ENCODE measurements at regions not wholly inside any gene's neighbourhood (a gene's known extent, or its start where the extent isn't known, plus 50 kb on each side); places are given as distances from the start of the nearest gene placed in this dataset.

DNA sequence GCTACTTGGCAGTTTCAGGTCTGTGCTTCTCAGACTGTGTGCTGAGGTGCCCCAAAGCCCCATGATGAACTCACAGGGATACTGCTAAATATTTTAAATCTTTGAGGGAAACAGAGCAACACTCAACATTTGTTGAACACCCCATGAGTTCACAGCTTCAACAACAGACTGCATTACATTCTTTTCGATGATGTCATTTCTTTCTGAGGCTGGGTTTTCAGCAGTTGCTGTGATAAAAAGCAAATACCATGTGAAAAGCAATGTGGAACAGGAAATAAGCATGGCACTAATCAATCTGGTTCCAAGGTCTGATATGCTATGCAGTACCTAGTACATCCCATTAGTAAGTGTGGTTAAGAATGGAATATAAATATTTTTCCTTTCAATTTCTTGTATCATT lies 82.7 kb downstream of the RPL27A start:
- no peak for DNase-seq
- ChIA-PET POLR2A (no interaction called here), CTCF (no interaction called here)
- H3K4me1 ChIP-seq (ENCODE audit: insufficient read depth, low read length): no peaks in the 10 kb centered on the region
- intact Hi-C loops (cut with DNase I, micrococcal nuclease): no loop called here
- ATAC-seq (ENCODE audit: poor library complexity): no peak
- H3K36me3 ChIP-seq (ENCODE audit: insufficient read depth, low read length): no peaks in the 10 kb centered on the region
- H3K27me3 ChIP-seq (ENCODE audit: control insufficient read depth in 1 of 2, insufficient read depth in 2 of 2, low read length in 2 of 2): peaks cover 0 to 18% of the 10 kb centered on the region in 2 experiments
- H3K27ac ChIP-seq (ENCODE audit: low read depth in 1 of 2, low read length in 2 of 2): no peak overlapping the region
- no peaks in the 10 kb centered on the region for H3K4me1 Mint-ChIP-seq (ENCODE audit: low read depth)
- peaks cover 6% of the 10 kb centered on the region for H3K27me3 Mint-ChIP-seq
- no peaks in the 10 kb centered on the region for H3K36me3 Mint-ChIP-seq (ENCODE audit: low read depth)
- no peaks in the 10 kb centered on the region for H3K9me3 Mint-ChIP-seq
- H3K4me3 ChIP-seq (ENCODE audit: low read length): no peak overlapping the region
- H3K27ac Mint-ChIP-seq: no peak overlapping the region
- no peaks in the 10 kb centered on the region for H3K9me3 ChIP-seq (ENCODE audit: control insufficient read depth in 1 of 2, insufficient read depth in 1 of 2, low read length in 2 of 2)
- H3K4me3 Mint-ChIP-seq: no peak overlapping the region
- TF ChIP-seq CTCF (IDR thresholded peaks at IDR 0.05): no peak

- ChIA-PET CTCF (no interaction called here), POLR2A (no interaction called here)
- no peaks in the 10 kb centered on the region for H3K9me3 Mint-ChIP-seq
- Histone ChIP-seq H3K27ac (ENCODE audit: low read depth in 1 of 2, low read length in 2 of 2) (no peak overlapping the region), H3K27me3 (ENCODE audit: control insufficient read depth in 1 of 2, insufficient read depth in 2 of 2, low read length in 2 of 2) (peaks cover 0 to 8% of the 10 kb centered on the region in 2 experiments), H3K36me3 (ENCODE audit: insufficient read depth, low read length) (no peaks in the 10 kb centered on the region), H3K4me1 (ENCODE audit: insufficient read depth, low read length) (no peaks in the 10 kb centered on the region), H3K9me3 (ENCODE audit: control insufficient read depth in 1 of 2, insufficient read depth in 1 of 2, low read length in 2 of 2) (no peaks in the 10 kb centered on the region), H3K4me3 (ENCODE audit: low read length) (no peak overlapping the region)
- peaks cover 6% of the 10 kb centered on the region for H3K27me3 Mint-ChIP-seq
- no peak for TF ChIP-seq CTCF (IDR thresholded peaks at IDR 0.05)
- no peaks in the 10 kb centered on the region for H3K4me1 Mint-ChIP-seq (ENCODE audit: low read depth)
- no peak overlapping the region for H3K27ac Mint-ChIP-seq
- no peaks in the 10 kb centered on the region for H3K36me3 Mint-ChIP-seq (ENCODE audit: low read depth)
- H3K4me3 Mint-ChIP-seq: no peak overlapping the region
- intact Hi-C loops (cut with DNase I, micrococcal nuclease): no loop called here
- DNase-seq (no peak), ATAC-seq (ENCODE audit: poor library complexity) (no peak)
Observed at GRCh38 chr11:8766043-8766987, 83.7 kb downstream of the RPL27A start.

- DNase-seq: no peak
- H3K9me3 Mint-ChIP-seq: no peaks in the 10 kb centered on the region
- H3K4me1 Mint-ChIP-seq (ENCODE audit: low read depth): no peaks in the 10 kb centered on the region
- intact Hi-C loops (cut with DNase I, micrococcal nuclease): no loop called here
- H3K27ac Mint-ChIP-seq: no peak overlapping the region
- ChIA-PET CTCF (no interaction called here), POLR2A (no interaction called here)
- no peak for TF ChIP-seq CTCF (IDR thresholded peaks at IDR 0.05)
- no peak overlapping the region for H3K4me3 Mint-ChIP-seq
- Histone ChIP-seq H3K4me3 (ENCODE audit: low read length) (no peak overlapping the region), H3K27me3 (ENCODE audit: control insufficient read depth in 1 of 2, insufficient read depth in 2 of 2, low read length in 2 of 2) (peaks cover 0 to 2% of the 10 kb centered on the region in 2 experiments), H3K27ac (ENCODE audit: low read depth in 1 of 2, low read length in 2 of 2) (no peak overlapping the region), H3K4me1 (ENCODE audit: insufficient read depth, low read length) (no peaks in the 10 kb centered on the region), H3K9me3 (ENCODE audit: control insufficient read depth in 1 of 2, insufficient read depth in 1 of 2, low read length in 2 of 2) (no peaks in the 10 kb centered on the region), H3K36me3 (ENCODE audit: insufficient read depth, low read length) (no peaks in the 10 kb centered on the region)
- no peak for ATAC-seq (ENCODE audit: poor library complexity)
- no peaks in the 10 kb centered on the region for H3K36me3 Mint-ChIP-seq (ENCODE audit: low read depth)
- peaks cover 6% of the 10 kb centered on the region for H3K27me3 Mint-ChIP-seq
Observed at GRCh38 chr11:8766988-8767374, 84.4 kb downstream of the RPL27A start.

Measured in CD4-positive, alpha-beta T cell (primary cell).